BLaER1 (cell line): ENCODE measurements at regions not wholly inside any gene's neighbourhood (a gene's known extent, or its start where the extent isn't known, plus 50 kb on each side); places are given as distances from the start of the nearest gene placed in this dataset.
A peak's percentile ranks its signal among the peaks of the same experiment; 100 is the strongest.

Experiments
- H3K27ac ChIP-seq: shearing (Covaris generic); formaldehyde crosslinking; 2 replicates; pipeline ENCODE4 v1.8.1; 2022
- H3K27me3 ChIP-seq: shearing (Covaris generic); formaldehyde crosslinking; 2 replicates; pipeline ENCODE4 v1.8.1; 2022
- H3K36me3 ChIP-seq: shearing (Covaris generic); formaldehyde crosslinking; 2 replicates; pipeline ENCODE4 v1.8.1; 2022
- H3K4me1 ChIP-seq: shearing (Covaris generic); formaldehyde crosslinking; 2 replicates; pipeline ENCODE4 v1.8.1; 2022
- H3K4me2 ChIP-seq: shearing (Covaris generic); formaldehyde crosslinking; 2 replicates; pipeline ENCODE4 v1.8.1; 2022
- H3K4me3 ChIP-seq: shearing (Covaris generic); formaldehyde crosslinking; 2 replicates; pipeline ENCODE4 v1.8.1; 2022
- H3K9ac ChIP-seq: shearing (Covaris generic); formaldehyde crosslinking; 2 replicates; pipeline ENCODE4 v1.8.1; 2022
- H3K9me3 ChIP-seq: shearing (Covaris generic); formaldehyde crosslinking; 2 replicates; pipeline ENCODE4 v1.8.1; 2022
- H4K20me1 ChIP-seq: shearing (Covaris generic); formaldehyde crosslinking; 2 replicates; pipeline ENCODE4 v1.8.1; 2022
- Cebpa-rat ChIP-seq: shearing (Covaris generic); IDR thresholded peaks from 2 replicates; pipeline ENCODE4 v1.8.1; 2022

- Histone ChIP-seq H3K27ac (peak overlapping the region; percentile 69), H3K36me3 (no peaks in the 10 kb centered on the region), H3K9ac (no peak overlapping the region), H4K20me1 (no peaks in the 10 kb centered on the region), H3K27me3 (no peaks in the 10 kb centered on the region), H3K9me3 (peaks cover 24% of the 10 kb centered on the region), H3K4me2 (peak overlapping the region; percentile 81; the same call in 1 of the 2 replicates), H3K4me1 (peaks cover 61% of the 10 kb centered on the region), H3K4me3 (no peak overlapping the region)
- TF ChIP-seq Cebpa-rat, result no peak
Observed at GRCh38 chr2:30338475-30338874, 107.1 kb downstream of the LBH start.

GRCh38 chr2:30339071-30339470, 107.7 kb downstream of the LBH start:
- Histone ChIP-seq H3K4me1 (peaks cover 55% of the 10 kb centered on the region), H3K4me2 (0 out of 2 replicates have a peak overlapping the region, but pooled peaks have one; percentile 81), H3K36me3 (no peaks in the 10 kb centered on the region), H3K4me3 (no peak overlapping the region), H3K27ac (peak overlapping the region; percentile 69; the same call in 1 of the 2 replicates), H3K9me3 (peaks cover 30% of the 10 kb centered on the region), H3K27me3 (no peaks in the 10 kb centered on the region), H4K20me1 (no peaks in the 10 kb centered on the region), H3K9ac (no peak overlapping the region)
- TF ChIP-seq Cebpa-rat, result no peak

GRCh38 chr2:30341500-30342267, 105.4 kb upstream of the LCLAT1 start:
- H3K4me3 ChIP-seq, result no peak overlapping the region
- no peak for TF ChIP-seq Cebpa-rat
- H3K36me3 ChIP-seq, result no peaks in the 10 kb centered on the region
- no peak overlapping the region for H3K9ac ChIP-seq
- peaks cover 31% of the 10 kb centered on the region for H3K9me3 ChIP-seq
- H3K4me1 ChIP-seq, result peaks cover 37% of the 10 kb centered on the region
- no peaks in the 10 kb centered on the region for H4K20me1 ChIP-seq
- no peaks in the 10 kb centered on the region for H3K27me3 ChIP-seq
- no peak overlapping the region for H3K27ac ChIP-seq
- no peak overlapping the region for H3K4me2 ChIP-seq

- Histone ChIP-seq H3K4me3 (no peak overlapping the region), H3K9me3 (peaks cover 25% of the 10 kb centered on the region), H3K4me1 (peaks cover 8% of the 10 kb centered on the region; the same call in 1 of the 2 replicates), H3K36me3 (no peaks in the 10 kb centered on the region), H3K27me3 (no peaks in the 10 kb centered on the region), H3K9ac (no peak overlapping the region), H3K4me2 (no peak overlapping the region), H4K20me1 (no peaks in the 10 kb centered on the region), H3K27ac (no peak overlapping the region)
- TF ChIP-seq Cebpa-rat, result no peak
Observed at GRCh38 chr2:30346471-30347169, 100.4 kb upstream of the LCLAT1 start.

GRCh38 chr2:30348825-30349224, 98.2 kb upstream of the LCLAT1 start:
- H3K4me3 ChIP-seq, result no peak overlapping the region
- peaks cover 8% of the 10 kb centered on the region; the same call in 1 of the 2 replicates for H3K4me1 ChIP-seq
- TF ChIP-seq Cebpa-rat, result no peak
- H4K20me1 ChIP-seq, result no peaks in the 10 kb centered on the region
- H3K36me3 ChIP-seq, result no peaks in the 10 kb centered on the region
- H3K27me3 ChIP-seq, result no peaks in the 10 kb centered on the region
- no peak overlapping the region for H3K27ac ChIP-seq
- peaks cover 3% of the 10 kb centered on the region for H3K9me3 ChIP-seq
- H3K9ac ChIP-seq, result no peak overlapping the region
- H3K4me2 ChIP-seq, result no peak overlapping the region

GRCh38 chr2:30349691-30350090, 97.4 kb upstream of the LCLAT1 start:
- no peak for TF ChIP-seq Cebpa-rat
- H3K9ac ChIP-seq, result no peak overlapping the region
- no peaks in the 10 kb centered on the region for H3K9me3 ChIP-seq
- H3K36me3 ChIP-seq, result no peaks in the 10 kb centered on the region
- H3K4me1 ChIP-seq, result peaks cover 8% of the 10 kb centered on the region; the same call in 1 of the 2 replicates
- H3K4me3 ChIP-seq, result no peak overlapping the region
- no peak overlapping the region for H3K4me2 ChIP-seq
- H4K20me1 ChIP-seq, result no peaks in the 10 kb centered on the region
- H3K27ac ChIP-seq, result no peak overlapping the region
- H3K27me3 ChIP-seq, result no peaks in the 10 kb centered on the region

- H3K4me1 ChIP-seq, result peaks cover under 1% of the 10 kb centered on the region; the same call in 1 of the 2 replicates
- H3K4me2 ChIP-seq, result no peak overlapping the region
- H3K9ac ChIP-seq, result no peak overlapping the region
- H3K27ac ChIP-seq, result no peak overlapping the region
- no peaks in the 10 kb centered on the region for H4K20me1 ChIP-seq
- H3K4me3 ChIP-seq, result no peak overlapping the region
- TF ChIP-seq Cebpa-rat, result no peak
- no peaks in the 10 kb centered on the region for H3K36me3 ChIP-seq
- H3K27me3 ChIP-seq, result no peaks in the 10 kb centered on the region
- H3K9me3 ChIP-seq, result no peaks in the 10 kb centered on the region
Observed at GRCh38 chr2:30351116-30351515, 95.9 kb upstream of the LCLAT1 start.

- Histone ChIP-seq H3K36me3 (no peaks in the 10 kb centered on the region), H3K4me1 (no peaks in the 10 kb centered on the region), H3K4me3 (no peak overlapping the region), H3K9me3 (no peaks in the 10 kb centered on the region), H3K9ac (no peak overlapping the region), H4K20me1 (no peaks in the 10 kb centered on the region), H3K27me3 (no peaks in the 10 kb centered on the region), H3K27ac (no peak overlapping the region), H3K4me2 (no peak overlapping the region)
- TF ChIP-seq Cebpa-rat, result no peak
Observed at GRCh38 chr2:30351949-30352348, 95.1 kb upstream of the LCLAT1 start.

GRCh38 chr2:30354150-30354549, 92.9 kb upstream of the LCLAT1 start:
- H3K9ac ChIP-seq, result no peak overlapping the region
- no peak overlapping the region for H3K27ac ChIP-seq
- no peaks in the 10 kb centered on the region for H3K9me3 ChIP-seq
- no peak for TF ChIP-seq Cebpa-rat
- H3K4me3 ChIP-seq, result no peak overlapping the region
- no peaks in the 10 kb centered on the region for H4K20me1 ChIP-seq
- H3K36me3 ChIP-seq, result no peaks in the 10 kb centered on the region
- H3K4me2 ChIP-seq, result no peak overlapping the region
- no peaks in the 10 kb centered on the region for H3K4me1 ChIP-seq
- H3K27me3 ChIP-seq, result no peaks in the 10 kb centered on the region

- H3K4me3 ChIP-seq, result no peak overlapping the region
- no peak overlapping the region for H3K4me2 ChIP-seq
Observed at GRCh38 chr2:30354621-30355020, 92.4 kb upstream of the LCLAT1 start.

More at GRCh38 chr2:30354621-30355020, 92.4 kb upstream of the LCLAT1 start:
- Histone ChIP-seq H3K4me1 (no peaks in the 10 kb centered on the region), H3K9me3 (no peaks in the 10 kb centered on the region), H3K36me3 (no peaks in the 10 kb centered on the region), H4K20me1 (no peaks in the 10 kb centered on the region), H3K9ac (no peak overlapping the region), H3K27me3 (no peaks in the 10 kb centered on the region), H3K27ac (no peak overlapping the region)
- no peak for TF ChIP-seq Cebpa-rat
